Keratinocyte (primary cell): ENCODE measurements at regions not wholly inside any gene's neighbourhood (a gene's known extent, or its start where the extent isn't known, plus 50 kb on each side); places are given as distances from the start of the nearest gene placed in this dataset.

Source experiments
- DNase-seq: peaks from one replicate; pipeline ENCODE4 v3.0.0-alpha.2; 2011; ENCODE audit warnings: low read depth, missing footprints, low spot score
- FAIRE-seq: peaks from 2 replicates; lab custom pipeline; 2011; peaks lifted over from hg19 to GRCh38; lab: Jason Lieb, UNC
- H2AFZ ChIP-seq: 2 replicates; pipeline ENCODE4 v1.6.0; 2012; ENCODE audit warnings: low read length, control low read depth, inconsistent platforms; ENCODE audit not compliant: control insufficient read depth
- H3K27ac ChIP-seq: 2 replicates; pipeline ENCODE4 v1.5.1; 2011; ENCODE audit warnings: low read length; ENCODE audit not compliant: control insufficient read depth, insufficient read depth
- H3K27me3 ChIP-seq: 3 replicates; pipeline ENCODE4 v1.6.0; 2011; ENCODE audit warnings: low read length; ENCODE audit not compliant: control insufficient read depth, insufficient read depth; ENCODE audit errors: extremely low read depth
- H3K36me3 ChIP-seq, 2 experiments: 2 replicates in 1 of 2; 3 replicates in 1 of 2; pipeline ENCODE4 v1.5.1; 2011; ENCODE audit warnings: low read length in 2 of 2, mild to moderate bottlenecking in 1 of 2; ENCODE audit not compliant: control insufficient read depth in 2 of 2, insufficient read depth in 2 of 2; ENCODE audit errors: extremely low read depth in 1 of 2
- H3K4me1 ChIP-seq: 3 replicates; pipeline ENCODE4 v1.5.1; 2011; ENCODE audit warnings: low read length; ENCODE audit not compliant: control insufficient read depth, insufficient read depth; ENCODE audit errors: extremely low read depth
- H3K4me2 ChIP-seq: 3 replicates; pipeline ENCODE4 v1.6.0; 2011; ENCODE audit warnings: low read depth, low read length; ENCODE audit not compliant: control insufficient read depth, insufficient read depth; ENCODE audit errors: extremely low read depth
- H3K4me3 ChIP-seq, 3 experiments: fragments of 200-600 bp in 1 of 3; sonication (generic) in 1 of 3; 2 replicates in 2 of 3; 3 replicates in 1 of 3; pipeline ENCODE4 v1.5.1; 2011 to 2016; ENCODE audit warnings: low read length in 3 of 3, mild to moderate bottlenecking in 3 of 3, control low read depth in 2 of 3, inconsistent platforms in 1 of 3, low read depth in 1 of 3, mixed read lengths in 1 of 3, mixed run types in 1 of 3, moderate library complexity in 1 of 3; ENCODE audit not compliant: control insufficient read depth in 2 of 3, insufficient read depth in 2 of 3; ENCODE audit errors: extremely low read depth in 1 of 3
- H3K79me2 ChIP-seq: 2 replicates; pipeline ENCODE4 v1.6.0; 2012; ENCODE audit warnings: low read length; ENCODE audit not compliant: control insufficient read depth, insufficient read depth
- H3K9ac ChIP-seq: 3 replicates; pipeline ENCODE4 v1.6.0; 2011; ENCODE audit warnings: low read length; ENCODE audit not compliant: control insufficient read depth, insufficient read depth; ENCODE audit errors: extremely low read depth
- H3K9me1 ChIP-seq: 3 replicates; pipeline ENCODE4 v1.6.0; 2011; ENCODE audit warnings: low read length; ENCODE audit not compliant: control insufficient read depth, insufficient read depth; ENCODE audit errors: extremely low read depth
- H3K9me3 ChIP-seq: 2 replicates; pipeline ENCODE4 v1.5.1; 2012; ENCODE audit warnings: low read depth, low read length; ENCODE audit not compliant: control insufficient read depth
- H4K20me1 ChIP-seq: 3 replicates; pipeline ENCODE4 v1.6.0; 2011; ENCODE audit warnings: low read length; ENCODE audit not compliant: control insufficient read depth, insufficient read depth; ENCODE audit errors: extremely low read depth
- CTCF ChIP-seq, 3 experiments: IDR thresholded peaks in 1 of 3; conservative IDR thresholded peaks in 1 of 3; optimal IDR thresholded peaks in 1 of 3; 2 replicates in 2 of 3; 3 replicates in 1 of 3; pipeline versions ENCODE3 to v1.5.1; 2011; ENCODE audit warnings: low read length in 3 of 3, mild to moderate bottlenecking in 3 of 3, moderate library complexity in 2 of 3, control low read depth in 1 of 3, inconsistent platforms in 1 of 3; ENCODE audit not compliant: insufficient read depth in 2 of 3; ENCODE audit errors: extremely low read depth in 1 of 3
- EZH2 ChIP-seq: IDR thresholded peaks from one replicate; pipeline ENCODE4 v1.6.1; 2012; ENCODE audit warnings: inconsistent platforms, mild to moderate bottlenecking, low read length, moderate library complexity
- dilution Hi-C: fragments of 300-500 bp; cut with MboI; formaldehyde crosslinking; loops from one replicate; pipeline ENCODE4 v1.7.0; 2020; ENCODE audit warnings: low sequenced_read_pairs; ENCODE audit not compliant: extremely low pct_ligation_motif_present

GRCh38 chr3:163039636-163040035 lies 1543.0 kb downstream of the OTOL1 start:
- Histone ChIP-seq H3K9ac (no peak overlapping the region), H3K27me3 (no peaks in the 10 kb centered on the region), H3K79me2 (no peaks in the 10 kb centered on the region), H3K36me3 (no peaks in the 10 kb centered on the region), H4K20me1 (no peaks in the 10 kb centered on the region), H3K27ac (no peak overlapping the region), H3K4me1 (no peaks in the 10 kb centered on the region), H2AFZ (no peak overlapping the region), H3K9me1 (no peaks in the 10 kb centered on the region), H3K4me3 (no peak overlapping the region), H3K9me3 (no peaks in the 10 kb centered on the region), H3K4me2 (no peak overlapping the region)
- FAIRE-seq: no peak
- DNase-seq: no peak
- dilution Hi-C loops: no loop called here
- TF ChIP-seq EZH2 (no peak), CTCF (optimal IDR thresholded peaks at IDR 0.05 in 1 of 3, IDR thresholded peaks at IDR 0.05 in 1 of 3, conservative IDR thresholded peaks at IDR 0.05 in 1 of 3; ENCODE audit: extremely low read depth in 1 of 3, insufficient read depth in 2 of 3, low read length in 3 of 3) (no peak)

- Histone ChIP-seq H2AFZ (no peak overlapping the region), H3K27me3 (no peaks in the 10 kb centered on the region), H3K9me3 (no peaks in the 10 kb centered on the region), H3K79me2 (no peaks in the 10 kb centered on the region), H3K9me1 (no peaks in the 10 kb centered on the region), H3K4me1 (no peaks in the 10 kb centered on the region), H4K20me1 (no peaks in the 10 kb centered on the region), H3K9ac (no peak overlapping the region), H3K36me3 (no peaks in the 10 kb centered on the region), H3K4me3 (no peak overlapping the region), H3K27ac (no peak overlapping the region), H3K4me2 (no peak overlapping the region)
- dilution Hi-C loops: no loop called here
- TF ChIP-seq CTCF (optimal IDR thresholded peaks at IDR 0.05 in 1 of 3, IDR thresholded peaks at IDR 0.05 in 1 of 3, conservative IDR thresholded peaks at IDR 0.05 in 1 of 3; ENCODE audit: extremely low read depth in 1 of 3, insufficient read depth in 2 of 3, low read length in 3 of 3) (no peak), EZH2 (no peak)
- DNase-seq (no peak), FAIRE-seq (no peak)
Measured at GRCh38 chr3:163043074-163043473, 1546.5 kb downstream of the OTOL1 start.
